ENCODE measurements at regions not wholly inside any gene's neighbourhood (a gene's known extent, or its start where the extent isn't known, plus 50 kb on each side); places are given as distances from the start of the nearest gene placed in this dataset.

- TF ChIP-seq CTCF (IDR thresholded peaks at IDR 0.05), result no peak
- TF ChIP-seq POLR2A (IDR thresholded peaks at IDR 0.05), result no peak
- no peak for TF ChIP-seq EP300 (IDR thresholded peaks at IDR 0.05)
Measured at GRCh38 chr6:135642912-135643311, 145.4 kb upstream of the AHI1 start.
